GM06990 (cell line): ENCODE measurements at regions not wholly inside any gene's neighbourhood (a gene's known extent, or its start where the extent isn't known, plus 50 kb on each side); places are given as distances from the start of the nearest gene placed in this dataset.

Experiments
- DNase-seq: peaks from one replicate; pipeline ENCODE4 v3.0.0-alpha.2; 2011; ENCODE audit not compliant: insufficient read length; ENCODE audit errors: extremely low read depth
- H3K27me3 ChIP-seq: replicated peaks from 2 replicates; pipeline ENCODE4 v1.6.0; 2011; ENCODE audit warnings: low read length; ENCODE audit not compliant: control insufficient read depth, insufficient read depth
- H3K36me3 ChIP-seq: 2 replicates; pipeline ENCODE4 v1.5.1; 2011; ENCODE audit warnings: low read length; ENCODE audit not compliant: control insufficient read depth, insufficient read depth
- H3K4me3 ChIP-seq: replicated peaks from 2 replicates; pipeline ENCODE4 v1.5.1; 2011; ENCODE audit warnings: low read depth, mild to moderate bottlenecking, control low read depth, low read length
- TF ChIP-seq, protein P1 (sequence below): IDR thresholded peaks from 2 replicates; pipeline ENCODE4 v1.5.1; 2011; ENCODE audit warnings: low read length, control low read depth, mild to moderate bottlenecking, inconsistent platforms; ENCODE audit not compliant: insufficient read depth, poor library complexity, severe bottlenecking

DNA sequence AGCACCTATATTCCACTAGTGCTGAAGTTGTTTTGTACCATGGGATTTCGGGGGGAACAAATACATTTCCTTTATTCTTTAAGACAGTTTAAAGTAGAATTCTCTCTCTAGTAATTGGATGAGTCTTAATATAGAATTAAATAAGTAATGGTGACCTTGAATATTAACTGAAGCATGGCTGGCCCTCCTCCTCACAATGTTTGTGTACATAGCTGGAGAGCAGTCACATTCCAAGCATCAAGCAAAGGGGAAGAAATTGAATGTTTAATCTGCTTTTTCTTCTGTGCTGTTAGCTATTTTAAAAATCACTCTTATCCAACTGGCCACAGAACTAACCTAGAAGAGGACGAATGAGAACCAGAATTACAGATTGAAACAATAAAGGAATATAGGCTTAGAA is 906.9 kb downstream of the CCSER2 start:
- no peak overlapping the region for H3K4me3 ChIP-seq
- no peak for DNase-seq
- no peaks in the 10 kb centered on the region for H3K36me3 ChIP-seq
- TF ChIP-seq, protein P1, sequence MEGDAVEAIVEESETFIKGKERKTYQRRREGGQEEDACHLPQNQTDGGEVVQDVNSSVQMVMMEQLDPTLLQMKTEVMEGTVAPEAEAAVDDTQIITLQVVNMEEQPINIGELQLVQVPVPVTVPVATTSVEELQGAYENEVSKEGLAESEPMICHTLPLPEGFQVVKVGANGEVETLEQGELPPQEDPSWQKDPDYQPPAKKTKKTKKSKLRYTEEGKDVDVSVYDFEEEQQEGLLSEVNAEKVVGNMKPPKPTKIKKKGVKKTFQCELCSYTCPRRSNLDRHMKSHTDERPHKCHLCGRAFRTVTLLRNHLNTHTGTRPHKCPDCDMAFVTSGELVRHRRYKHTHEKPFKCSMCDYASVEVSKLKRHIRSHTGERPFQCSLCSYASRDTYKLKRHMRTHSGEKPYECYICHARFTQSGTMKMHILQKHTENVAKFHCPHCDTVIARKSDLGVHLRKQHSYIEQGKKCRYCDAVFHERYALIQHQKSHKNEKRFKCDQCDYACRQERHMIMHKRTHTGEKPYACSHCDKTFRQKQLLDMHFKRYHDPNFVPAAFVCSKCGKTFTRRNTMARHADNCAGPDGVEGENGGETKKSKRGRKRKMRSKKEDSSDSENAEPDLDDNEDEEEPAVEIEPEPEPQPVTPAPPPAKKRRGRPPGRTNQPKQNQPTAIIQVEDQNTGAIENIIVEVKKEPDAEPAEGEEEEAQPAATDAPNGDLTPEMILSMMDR = no peak
- H3K27me3 ChIP-seq = no peaks in the 10 kb centered on the region

DNA sequence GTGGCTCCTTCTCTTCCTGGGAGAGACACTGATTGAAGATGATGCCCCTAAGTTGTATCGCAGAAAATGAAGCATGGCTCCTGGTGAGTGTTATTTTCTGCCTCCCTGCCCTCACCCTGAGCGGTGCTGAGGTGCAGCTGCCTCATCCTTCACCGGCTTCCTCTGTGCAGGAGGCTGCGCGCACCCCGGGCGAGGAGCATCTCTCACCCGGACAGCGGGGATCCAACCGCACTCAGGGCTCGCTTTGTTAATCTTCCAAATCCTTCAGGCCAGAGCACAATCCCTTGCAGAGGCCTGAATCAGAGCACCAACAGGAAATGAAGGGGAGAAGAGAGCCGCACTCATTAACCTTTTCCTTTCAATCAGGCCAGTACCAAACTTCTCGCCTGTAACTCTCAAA is 910.3 kb downstream of the CCSER2 start:
- TF ChIP-seq, protein P1 = no peak
- DNase-seq = no peak
- H3K4me3 ChIP-seq = no peak overlapping the region
- H3K27me3 ChIP-seq = no peaks in the 10 kb centered on the region
- H3K36me3 ChIP-seq = no peaks in the 10 kb centered on the region

DNA sequence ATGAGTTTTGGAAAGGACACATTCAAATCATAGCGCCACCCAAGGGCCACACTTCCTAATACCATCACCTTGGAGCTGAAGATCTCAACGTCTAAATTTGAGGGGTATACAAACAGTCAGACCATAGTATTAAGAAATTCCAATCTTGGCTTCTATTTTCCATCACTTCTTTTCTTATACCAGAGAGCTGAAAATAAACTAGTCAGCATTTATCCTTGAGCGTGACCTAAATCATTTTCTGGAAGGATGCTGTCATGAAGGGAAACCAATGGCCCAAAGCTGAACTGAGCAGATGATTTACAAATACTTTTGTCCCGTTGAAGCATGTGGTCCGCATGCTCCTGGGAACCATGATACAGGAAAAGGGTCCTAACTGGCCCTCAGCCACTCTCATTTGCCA is 921.9 kb downstream of the CCSER2 start:
- no peak for DNase-seq
- TF ChIP-seq, protein P1 = no peak

DNA sequence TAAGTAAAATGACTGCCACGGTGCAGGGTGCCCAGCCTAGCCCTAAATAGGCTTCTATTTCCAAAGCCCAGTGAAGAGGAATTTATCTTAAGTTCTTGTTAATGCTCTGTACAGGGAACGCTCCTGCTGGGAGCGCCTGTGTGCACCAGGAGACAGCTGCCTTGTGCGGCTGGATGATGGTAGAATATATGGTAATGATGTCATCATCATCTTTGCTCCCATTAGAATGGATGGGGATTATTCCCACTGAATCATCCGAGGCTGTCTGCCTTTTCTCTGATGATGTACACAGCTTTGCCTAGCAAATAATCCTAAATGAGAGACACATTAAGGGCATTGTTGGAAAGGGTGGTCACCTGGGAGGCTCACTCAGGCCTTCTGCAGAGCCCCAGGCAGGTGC is 928.1 kb downstream of the CCSER2 start:
- no peak overlapping the region for H3K4me3 ChIP-seq
- no peak for DNase-seq
- no peaks in the 10 kb centered on the region for H3K27me3 ChIP-seq
- TF ChIP-seq, protein P1 = no peak
- H3K36me3 ChIP-seq = no peaks in the 10 kb centered on the region

More for the DNA sequence above, 921.9 kb downstream of the CCSER2 start:
- Histone ChIP-seq H3K27me3 (no peaks in the 10 kb centered on the region), H3K4me3 (no peak overlapping the region), H3K36me3 (no peaks in the 10 kb centered on the region)

DNA sequence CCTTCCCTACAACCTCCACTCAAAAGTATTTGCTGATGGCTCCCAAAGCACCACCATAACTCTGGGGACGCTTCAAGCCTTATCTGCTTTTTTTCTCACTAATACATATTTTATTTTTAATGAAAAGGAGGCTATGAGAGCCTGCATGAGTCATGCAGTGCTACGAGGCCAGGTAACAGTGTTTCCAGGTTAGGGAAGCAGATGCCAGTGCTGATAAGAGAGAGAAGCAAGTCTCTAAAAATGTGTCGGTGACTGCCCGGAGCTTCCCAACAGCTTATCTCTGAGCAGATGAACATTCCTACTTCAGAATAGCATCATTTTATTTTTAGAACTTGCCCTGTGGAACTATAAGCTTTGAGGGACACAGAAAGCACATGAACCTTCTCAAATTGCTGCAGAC is 931.5 kb downstream of the CCSER2 start:
- H3K4me3 ChIP-seq = no peak overlapping the region
- H3K36me3 ChIP-seq = no peaks in the 10 kb centered on the region
- DNase-seq = no peak
- no peaks in the 10 kb centered on the region for H3K27me3 ChIP-seq
- TF ChIP-seq, protein P1 = no peak

DNA sequence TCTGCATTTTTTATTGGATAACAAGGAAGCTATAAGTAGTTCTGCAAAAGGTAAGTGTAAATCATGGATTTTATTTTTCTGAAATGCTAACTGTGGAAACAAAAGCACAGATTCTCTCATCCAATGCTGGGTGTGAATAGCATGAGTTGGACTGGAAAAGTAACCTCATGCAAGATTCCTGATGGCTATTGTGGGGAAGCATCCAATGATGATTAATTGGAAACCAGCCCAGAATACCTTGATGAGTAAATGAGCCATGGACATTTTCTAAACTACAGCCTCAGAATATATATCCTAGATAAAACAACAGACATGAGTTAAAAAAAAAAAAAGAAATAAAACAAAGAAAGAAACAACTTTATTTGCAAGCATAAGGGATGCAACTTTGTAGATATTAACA is 934.6 kb downstream of the CCSER2 start:
- DNase-seq = no peak
- TF ChIP-seq, protein P1 = no peak
- Histone ChIP-seq H3K4me3 (no peak overlapping the region), H3K27me3 (no peaks in the 10 kb centered on the region), H3K36me3 (no peaks in the 10 kb centered on the region)
